Activated gamma-delta T cell treated with anti-CD3 and anti-CD28 coated beads, Interleukin-2, amount 50 U/mL, for 16 hours (primary cell): ENCODE measurements at regions not wholly inside any gene's neighbourhood (a gene's known extent, or its start where the extent isn't known, plus 50 kb on each side); places are given as distances from the start of the nearest gene placed in this dataset.

ENCODE experiments used
- DNase-seq: peaks from one replicate; pipeline ENCODE4 v3.0.0-alpha.2; 2020; ENCODE audit warnings: low read depth

DNA sequence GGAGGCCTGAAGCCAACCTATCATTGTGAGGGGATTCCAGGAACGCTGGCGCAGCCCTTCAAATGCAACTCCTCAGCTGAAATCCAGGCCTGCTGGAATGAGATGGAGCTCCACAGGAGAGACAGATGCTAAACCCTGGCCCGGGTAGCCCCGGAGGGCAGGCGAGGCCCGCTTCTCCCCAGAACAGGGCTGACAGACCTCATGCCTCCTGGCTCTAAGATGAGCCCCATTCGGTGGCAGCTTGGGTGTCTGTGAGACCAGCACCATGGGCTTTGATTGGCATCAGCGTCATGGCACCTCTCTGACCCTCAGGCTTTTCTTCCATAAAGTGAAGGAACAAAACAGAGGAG lies 382.2 kb downstream of the BCL11B start:
- no peak for DNase-seq

DNA sequence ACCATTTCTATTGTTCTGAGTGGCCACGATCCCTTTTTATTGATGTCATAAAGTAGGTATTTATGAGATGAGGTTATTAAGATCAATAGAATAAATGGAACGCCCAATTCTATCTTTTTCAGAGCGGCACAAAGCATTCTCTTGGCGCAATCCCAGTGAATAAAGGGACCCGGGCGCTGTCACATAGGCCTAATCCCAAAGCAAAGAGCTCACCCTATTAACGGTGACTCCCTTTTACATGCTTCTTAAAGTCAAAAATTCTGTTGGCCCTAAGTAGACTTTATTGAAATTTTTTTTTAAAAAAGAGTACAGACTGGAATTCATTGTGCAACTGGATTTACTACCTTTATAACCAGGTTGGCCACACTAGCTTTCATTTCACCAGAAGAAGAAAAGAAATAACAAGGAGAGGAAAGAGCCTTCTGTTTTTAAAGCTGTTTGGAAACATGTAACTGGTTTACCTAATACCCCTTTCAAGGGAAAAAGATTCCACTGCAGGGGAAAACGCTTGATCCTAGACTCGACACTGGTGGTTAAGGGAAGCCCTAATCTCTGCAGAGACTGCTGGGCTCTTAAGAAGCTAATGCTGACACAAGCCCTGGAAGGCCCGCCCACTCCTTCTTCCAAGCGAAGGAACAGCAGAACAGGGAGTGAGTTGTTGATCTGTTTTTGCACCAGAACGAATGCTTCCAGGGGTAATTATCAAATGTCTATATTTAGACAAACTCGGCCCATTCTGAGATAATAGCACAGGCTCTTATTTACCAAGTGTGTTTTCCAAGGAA lies 381.2 kb downstream of the BCL11B start:
- DNase-seq = no peak

DNA sequence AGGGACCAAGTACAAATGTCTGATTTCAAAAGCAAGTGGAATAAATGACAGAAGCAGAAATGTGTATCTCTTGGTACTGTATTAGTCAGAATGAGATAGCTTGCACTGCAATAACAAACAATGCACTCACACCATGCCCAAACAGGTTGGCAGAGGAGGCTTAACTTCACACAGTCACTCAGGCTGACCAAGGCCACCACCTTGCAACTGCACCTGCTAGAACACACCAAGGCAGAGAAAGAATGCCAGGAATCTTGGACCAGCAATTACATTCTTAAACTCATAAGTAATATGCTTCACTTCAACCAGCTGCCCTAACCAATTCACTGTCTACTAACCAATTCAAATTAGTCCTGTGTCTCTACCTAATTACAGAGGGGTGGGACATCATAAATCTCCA lies 378.3 kb downstream of the BCL11B start:
- no peak for DNase-seq

DNA sequence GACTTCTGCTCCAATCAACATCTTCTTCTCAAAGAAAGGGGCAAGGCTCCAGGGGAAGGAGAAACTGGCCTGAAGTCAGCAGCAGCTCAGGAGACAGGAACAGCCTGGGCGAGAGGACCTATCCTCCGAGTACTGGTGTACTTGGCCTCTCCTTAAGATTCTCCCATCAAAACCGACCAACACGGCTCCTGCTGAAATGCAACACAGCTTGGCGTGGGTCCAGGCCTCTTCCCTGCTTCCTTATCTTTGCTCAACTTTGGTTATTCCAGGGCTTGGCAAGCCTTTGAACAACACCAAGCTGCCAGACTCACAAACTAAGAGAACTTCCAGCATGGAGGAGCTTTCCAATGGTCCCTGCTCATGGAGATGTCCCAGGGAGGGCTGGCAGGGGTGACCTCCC lies 377.4 kb downstream of the BCL11B start:
- DNase-seq = no peak

DNA sequence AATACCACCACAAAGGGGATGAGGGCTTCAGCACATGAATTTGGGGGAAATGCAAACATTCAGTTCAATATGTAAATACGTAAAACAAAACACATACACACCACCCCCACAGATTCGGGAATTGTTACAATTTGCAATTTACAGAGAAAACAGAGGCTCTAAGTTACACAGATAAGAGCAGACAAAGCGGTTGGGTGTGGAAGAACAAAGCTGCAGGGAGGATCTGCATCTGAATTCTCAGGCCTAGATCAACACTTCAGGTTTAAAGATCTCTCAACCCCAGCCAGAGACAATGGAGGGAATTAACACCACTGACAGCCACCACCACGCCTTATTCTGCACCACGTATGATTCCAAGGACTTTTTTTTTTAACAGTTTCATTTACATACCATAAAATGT lies 375.5 kb downstream of the BCL11B start:
- DNase-seq = no peak

DNA sequence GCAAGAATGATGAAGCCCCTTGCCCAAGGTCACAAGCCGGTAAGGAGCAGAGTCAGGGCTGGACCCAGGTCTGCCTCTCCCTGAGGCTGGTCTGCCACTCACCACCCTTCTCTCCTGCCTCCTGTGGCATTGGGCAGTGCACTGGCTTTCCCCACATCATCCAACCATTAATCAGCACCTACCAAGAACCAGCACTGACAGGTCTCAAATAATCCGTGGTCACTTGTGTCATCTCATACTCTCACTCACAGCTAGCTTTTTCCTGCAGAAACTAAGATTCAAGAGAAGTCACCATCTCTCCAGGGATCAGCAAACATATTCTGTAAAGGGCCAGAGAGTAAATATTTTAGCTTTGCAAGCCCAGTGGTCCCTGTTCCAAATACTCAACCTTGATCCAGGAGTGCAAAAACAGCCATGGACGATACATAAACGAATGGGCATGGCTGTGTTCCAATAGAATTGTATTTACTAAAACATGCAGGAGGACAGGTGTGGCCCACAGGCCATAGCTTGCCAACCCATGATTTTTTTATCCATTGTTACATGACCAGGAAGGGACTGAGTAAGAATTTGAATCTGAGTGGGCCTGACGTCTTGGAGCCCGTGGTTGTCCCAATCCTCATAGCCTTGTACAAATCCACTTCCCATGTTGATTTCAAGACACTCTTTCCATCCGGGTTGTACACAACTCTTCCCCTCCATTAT lies 374.2 kb downstream of the BCL11B start:
- no peak for DNase-seq

DNA sequence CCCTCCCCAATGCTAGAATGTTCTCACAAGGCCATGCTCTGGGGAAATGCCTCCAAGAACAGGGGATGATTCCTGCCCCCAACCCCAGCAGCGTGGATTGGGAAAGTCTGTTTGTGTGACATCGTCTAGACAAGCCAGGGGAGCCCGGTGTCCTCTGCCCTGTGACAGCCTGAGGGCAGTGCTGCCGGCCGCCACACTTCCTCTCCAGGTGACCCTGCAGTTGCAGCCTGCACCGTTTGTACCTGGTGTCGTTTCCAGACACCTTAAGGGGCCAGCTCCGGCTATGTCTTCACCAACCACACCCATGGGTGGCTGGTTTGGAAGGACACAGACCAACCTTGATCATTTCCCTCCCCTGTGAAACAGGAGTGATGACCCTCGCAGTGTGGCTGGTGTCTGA lies 372.6 kb downstream of the BCL11B start:
- DNase-seq = no peak

DNA sequence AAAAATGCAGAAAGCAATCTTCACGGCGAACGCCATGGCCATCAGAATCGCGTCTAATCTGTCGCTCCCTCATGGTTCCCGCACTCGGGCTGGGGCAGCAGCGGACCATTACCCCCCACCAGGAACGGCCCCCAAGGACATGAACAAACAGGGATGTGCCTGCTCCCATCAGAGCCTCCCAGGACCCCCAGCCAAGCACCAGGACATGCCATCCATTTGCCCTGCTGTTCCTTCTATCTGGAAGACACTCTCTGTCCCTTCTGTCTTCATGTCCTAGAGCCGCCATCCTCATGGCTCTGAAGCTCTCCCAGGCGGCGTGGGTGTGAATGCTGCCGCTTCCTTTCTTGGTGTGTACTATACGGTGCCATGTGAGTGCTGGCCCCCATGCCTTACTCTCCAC lies 371.8 kb downstream of the BCL11B start:
- DNase-seq = no peak

DNA sequence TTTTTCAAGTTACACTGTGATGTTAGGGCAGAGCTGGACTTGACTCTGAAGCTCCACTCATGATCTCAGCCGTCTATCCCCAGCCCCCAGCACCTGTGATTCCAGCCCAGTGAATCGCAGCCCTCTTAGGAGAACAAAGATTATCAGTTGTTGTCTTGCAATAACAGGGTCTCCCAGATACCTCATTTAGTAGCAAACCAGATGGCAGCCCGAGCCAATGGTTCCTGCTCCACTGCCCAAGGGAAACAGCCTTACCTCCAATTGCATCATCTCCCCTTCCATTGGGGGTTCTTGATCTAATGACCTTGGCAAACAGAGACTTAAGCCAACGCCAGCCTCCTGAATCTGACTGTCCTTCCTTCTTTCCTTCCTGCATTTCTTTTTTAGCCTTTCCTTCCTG lies 371.2 kb downstream of the BCL11B start:
- no peak for DNase-seq

DNA sequence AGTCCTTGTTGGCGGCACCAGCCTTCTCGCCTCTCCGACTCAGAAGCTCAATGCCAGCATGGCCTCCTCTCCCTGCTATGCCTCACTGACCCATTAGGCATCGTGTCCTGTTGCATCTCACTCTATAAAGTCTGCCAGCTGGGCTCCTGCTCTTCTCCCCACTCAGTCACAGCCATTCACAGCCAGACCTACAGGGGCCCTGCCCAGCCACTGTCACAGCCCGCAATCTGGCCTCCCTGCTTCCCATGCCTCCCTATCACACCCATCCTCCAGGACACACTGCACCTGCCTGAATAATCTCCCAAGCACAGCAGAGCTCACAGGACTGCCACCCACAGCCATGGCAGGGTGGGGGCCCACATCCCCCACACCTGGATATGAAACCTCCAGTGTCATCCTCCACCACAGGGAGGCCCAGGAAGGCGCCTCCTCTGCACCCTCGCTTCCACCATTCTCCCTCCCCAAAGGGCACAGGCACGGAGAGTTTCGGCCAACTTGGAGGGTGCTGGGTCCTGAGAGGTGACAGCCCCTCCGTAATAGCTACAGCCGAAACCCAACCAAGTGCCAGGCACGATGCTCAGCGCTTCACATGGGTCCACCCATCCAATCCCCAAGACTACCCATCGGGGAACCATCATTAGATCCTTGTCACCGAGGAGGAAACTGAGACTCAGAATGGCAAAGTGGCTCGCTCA lies 370.3 kb downstream of the BCL11B start:
- DNase-seq = no peak

DNA sequence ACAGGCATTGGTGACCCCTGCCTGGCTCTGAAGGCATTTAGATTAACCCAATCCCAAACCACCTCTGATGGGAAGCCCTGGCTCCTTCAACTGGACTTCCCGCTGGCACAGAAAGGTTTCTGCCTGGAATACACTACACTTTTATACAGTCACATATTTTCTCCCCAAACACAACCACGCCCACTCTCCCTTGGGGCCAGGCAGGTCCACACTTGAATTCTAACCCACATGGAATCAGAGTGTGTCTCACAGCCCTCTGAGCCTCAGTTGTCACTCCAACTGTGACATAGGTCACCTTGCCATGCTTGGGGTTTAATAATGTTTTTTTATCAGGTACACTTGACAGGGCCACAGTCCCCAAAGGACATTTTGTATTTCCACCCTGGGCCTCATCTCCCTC lies 368.6 kb downstream of the BCL11B start:
- DNase-seq = no peak

DNA sequence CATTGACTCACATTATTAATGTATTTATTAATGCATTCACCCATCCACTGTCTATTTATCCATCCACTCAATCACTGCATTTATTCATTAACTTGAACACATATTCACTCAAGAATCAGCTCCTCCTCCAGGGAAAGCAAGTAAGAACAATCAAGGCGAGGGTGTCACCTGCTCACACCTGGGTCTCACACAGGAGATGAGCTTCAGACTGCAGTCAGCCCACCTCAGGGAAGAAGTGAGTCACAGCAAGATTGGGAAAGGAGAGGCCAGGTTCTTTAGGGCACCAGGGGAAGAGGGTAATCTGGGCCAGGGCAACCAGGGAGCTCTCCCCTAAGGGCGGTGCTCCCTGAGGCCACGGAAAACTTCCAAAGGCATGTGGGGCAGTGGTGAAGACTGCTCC lies 367.3 kb downstream of the BCL11B start:
- no peak for DNase-seq

DNA sequence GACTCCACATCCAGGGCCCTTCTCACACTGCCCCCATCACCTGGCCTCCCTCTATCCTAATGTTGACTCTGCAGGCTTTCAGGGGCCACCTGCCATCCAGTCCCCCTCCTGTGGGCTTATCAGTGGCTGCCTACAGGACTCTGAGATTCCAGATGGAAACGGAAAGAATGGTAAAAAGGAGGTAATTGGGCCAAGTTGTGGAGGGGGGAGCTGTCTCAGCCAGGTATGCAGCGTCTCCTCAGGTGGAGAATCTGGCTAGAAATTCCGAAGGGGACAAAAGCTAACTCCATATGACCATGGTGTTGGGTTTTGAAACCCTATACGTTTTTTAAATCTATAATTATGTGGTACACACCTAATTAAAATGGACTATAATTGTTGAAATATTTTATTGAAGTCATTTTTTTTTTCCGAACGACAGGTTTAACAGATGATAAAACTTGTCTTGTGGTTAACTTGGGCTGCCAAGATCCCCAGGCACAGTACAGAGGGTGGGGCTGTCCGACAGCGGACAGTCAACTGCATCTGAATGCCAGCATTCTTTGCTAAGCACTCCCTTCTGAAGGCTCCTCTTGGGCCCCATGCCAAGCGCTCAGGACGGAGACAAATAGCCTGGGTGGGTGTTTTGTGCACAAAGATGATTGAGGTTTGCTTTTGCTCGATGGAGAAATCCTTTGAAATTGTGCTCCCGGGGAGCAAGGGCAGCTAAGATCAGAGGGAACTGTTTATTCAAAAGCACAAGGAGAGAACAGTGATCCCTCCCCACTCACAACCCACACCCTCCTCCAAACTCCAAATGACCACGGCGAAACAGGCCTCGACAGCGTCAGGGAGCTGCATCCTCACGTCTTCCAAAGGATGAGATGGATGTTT lies 365.6 kb downstream of the BCL11B start:
- no peak for DNase-seq

DNA sequence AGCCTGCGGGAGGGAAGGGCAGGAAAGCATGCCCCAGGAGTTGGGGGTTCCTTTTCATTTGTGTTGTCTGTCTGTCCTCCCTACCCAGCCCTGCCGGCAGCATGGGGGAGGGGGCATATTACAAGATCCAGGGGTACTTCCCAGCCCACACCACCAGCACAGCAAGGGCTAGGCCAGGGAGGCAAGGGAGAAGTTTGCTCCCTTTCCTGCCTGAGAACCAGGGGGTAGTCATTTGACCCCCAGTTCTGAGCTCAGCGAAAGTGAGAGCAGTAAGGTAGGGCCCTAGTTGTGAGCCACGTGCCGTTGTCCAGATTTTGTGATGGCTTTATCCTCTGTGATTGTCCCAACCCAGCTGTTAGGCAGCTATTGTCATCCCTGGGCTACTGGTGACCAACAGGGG lies 364.7 kb downstream of the BCL11B start:
- no peak for DNase-seq

DNA sequence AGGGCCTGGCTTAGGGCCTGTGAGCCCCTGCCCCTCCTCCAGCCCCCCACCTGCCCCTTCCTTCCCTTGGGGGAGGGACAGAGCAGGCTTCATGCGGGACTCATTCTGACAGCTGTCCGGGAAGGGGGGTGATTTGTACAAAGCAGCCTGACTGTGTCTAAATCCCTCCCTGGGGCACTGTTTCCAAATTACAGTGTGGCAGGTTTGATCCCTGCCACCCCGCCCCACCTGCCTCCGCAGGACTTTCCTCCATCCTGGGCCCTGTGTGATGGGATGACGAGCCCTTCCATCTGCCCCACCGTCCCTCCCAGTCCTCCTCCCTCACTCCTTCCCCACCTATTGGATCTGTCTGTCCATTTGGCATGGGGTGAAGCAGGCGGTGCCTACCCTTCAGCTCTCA lies 363.9 kb downstream of the BCL11B start:
- DNase-seq = no peak

DNA sequence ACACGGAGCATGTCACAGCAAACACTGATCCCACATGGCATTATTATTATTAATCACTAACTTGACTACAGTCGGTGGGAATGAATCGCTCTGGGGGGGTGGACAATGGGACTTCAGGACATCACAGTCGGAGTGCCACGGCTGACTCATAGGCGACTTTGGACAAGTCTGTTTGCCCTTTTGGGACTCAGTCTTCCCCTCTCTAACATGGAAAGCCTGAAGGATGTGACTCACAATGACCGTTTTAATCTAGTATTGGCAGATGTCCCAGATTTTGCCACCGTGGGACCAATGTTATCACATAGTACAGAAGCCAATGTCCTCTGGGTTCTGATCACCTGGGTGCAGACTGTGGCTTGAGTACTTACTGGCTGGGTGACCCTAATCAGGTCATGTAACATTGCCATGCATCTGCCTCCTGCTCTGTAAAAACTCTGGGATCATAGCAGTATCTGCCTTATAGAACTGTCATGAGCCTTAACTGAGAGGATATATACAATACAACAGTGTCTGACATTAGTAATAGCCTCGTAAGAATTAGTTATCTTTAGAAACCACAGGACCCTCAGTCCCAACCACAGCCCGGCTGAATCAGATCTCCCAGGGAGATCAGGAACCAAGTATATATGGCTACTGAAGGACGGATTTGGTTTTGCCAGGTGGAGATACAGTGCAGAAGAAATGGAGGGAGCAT lies 362.6 kb downstream of the BCL11B start:
- no peak for DNase-seq

DNA sequence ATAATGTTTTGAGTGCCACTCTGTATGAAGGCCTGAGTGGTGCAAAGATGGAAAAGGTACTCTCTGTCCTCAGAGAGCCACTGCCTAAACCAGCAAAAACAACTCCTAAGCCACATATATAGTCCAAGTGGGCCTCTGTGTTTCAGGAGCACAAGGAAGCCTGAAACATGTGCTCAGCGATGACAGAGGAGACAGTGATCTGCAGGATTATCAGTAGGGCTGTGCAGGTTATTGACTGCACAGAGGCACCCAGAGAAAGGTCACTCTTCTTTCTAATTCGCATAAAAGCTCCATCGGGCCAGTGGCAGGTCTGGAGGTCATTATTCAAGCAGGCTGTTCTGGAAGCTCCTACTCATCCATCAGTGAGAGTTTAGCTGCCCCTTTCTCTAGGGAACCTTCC lies 361.9 kb downstream of the BCL11B start:
- DNase-seq = no peak

DNA sequence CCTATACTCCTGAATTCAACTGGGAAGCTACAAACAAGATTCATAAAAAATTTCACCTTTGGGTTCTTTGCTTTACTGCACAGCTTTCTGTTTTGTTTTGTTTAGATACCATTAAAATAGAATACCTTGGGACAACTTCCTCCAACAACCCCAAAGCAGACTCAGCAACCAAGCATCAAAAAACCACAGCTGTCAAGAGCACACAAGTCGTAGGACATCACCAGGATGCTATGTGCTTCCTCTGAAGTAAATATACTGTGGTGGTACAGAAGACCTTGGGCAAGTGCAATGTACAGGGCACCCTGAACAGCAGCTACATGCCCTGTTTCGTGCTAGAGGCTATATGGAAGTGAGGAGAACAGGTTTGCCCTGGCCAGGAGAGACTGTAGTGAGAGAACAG lies 359.3 kb downstream of the BCL11B start:
- no peak for DNase-seq

DNA sequence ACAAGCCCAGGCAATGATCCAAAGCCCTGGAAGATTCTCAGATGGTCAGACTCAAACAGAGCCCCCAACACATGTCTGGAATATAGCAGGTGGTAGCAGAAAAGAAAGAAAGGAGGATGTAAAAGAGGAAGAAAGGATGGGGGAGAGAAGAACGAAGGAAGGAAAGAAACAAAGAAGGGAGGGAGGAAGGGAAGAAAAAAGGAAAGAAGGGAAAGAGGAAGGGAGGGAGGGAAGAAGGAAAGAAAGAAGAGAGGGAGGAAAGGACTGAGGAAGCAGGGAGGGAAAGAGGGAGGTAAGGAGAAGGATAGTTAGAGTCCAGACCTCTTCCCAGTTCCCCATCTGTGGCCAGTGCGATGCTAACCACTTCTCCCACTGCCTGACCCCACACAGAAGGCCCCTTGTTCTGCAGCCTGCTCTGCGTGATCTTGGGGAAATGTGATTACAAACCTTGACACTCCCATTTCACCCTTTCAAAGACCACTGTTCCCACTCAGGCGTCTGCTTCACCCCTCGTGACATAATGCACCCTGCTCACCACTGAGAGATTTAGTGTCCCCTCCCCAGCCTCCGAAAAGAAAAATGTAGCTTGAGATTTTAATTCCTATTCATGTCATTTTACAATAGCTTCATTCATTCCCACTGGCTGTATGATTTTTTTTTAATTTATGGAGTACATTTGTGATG lies 357.9 kb downstream of the BCL11B start:
- DNase-seq = no peak

DNA sequence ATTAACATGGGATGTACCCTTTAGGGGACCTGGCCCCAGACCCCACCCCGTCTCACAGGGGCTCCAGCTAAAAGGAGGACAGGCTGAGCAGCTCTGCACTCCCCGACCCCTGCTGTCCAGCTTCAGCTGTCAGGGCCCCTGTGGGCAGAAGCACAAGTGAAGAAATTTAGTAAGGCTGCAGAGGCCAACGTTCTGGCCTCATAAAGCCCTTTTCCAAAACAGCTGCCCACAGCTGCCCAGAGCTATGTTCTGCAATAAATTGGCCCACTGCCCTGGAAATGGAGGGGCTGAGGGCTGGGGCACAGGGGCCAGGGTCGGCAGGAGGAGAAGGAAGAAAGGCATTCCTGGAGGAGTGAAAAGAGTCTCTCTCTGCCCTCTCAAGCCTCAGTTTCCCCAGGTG lies 357.1 kb downstream of the BCL11B start:
- DNase-seq = no peak

DNA sequence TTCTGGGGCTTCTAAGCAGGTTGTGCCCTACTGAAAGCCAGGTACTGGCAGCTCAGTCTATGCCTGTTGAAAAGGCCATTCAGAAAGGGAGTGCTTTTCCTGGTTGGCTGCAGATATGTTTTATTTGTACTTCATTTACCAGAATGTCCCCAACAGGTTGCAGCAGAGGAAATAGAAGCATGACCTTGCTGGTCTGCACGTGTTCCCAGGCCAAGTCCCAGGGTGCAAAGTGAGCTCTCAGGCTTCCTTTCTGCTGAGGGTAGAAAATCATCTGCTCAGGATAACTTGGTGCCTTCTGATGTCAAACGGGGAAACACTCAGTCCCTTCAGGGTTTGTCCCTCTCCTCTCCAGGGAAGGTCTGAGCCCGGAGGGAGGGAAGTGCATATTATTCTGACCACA lies 356.4 kb downstream of the BCL11B start:
- no peak for DNase-seq
